Fibroblast of lung (primary cell): ENCODE measurements at regions not wholly inside any gene's neighbourhood (a gene's known extent, or its start where the extent isn't known, plus 50 kb on each side); places are given as distances from the start of the nearest gene placed in this dataset.

Source experiments
- CTCF ChIP-seq, 2 donors: IDR thresholded peaks in 1 of 2; conservative IDR thresholded peaks in 1 of 2; 1 replicate in 1 of 2; 2 replicates in 1 of 2; pipeline ENCODE4 v1.5.1; 2011 to 2012; ENCODE audit warnings: low read length in 2 of 2, control low read depth in 1 of 2, inconsistent platforms in 1 of 2, low read depth in 1 of 2, mild to moderate bottlenecking in 1 of 2
- EZH2 ChIP-seq: IDR thresholded peaks from 2 replicates; pipeline ENCODE4 v1.5.1; 2012; ENCODE audit warnings: low read length, control low read depth, mild to moderate bottlenecking; ENCODE audit errors: missing control alignments

- TF ChIP-seq CTCF (conservative IDR thresholded peaks at IDR 0.05 in 1 of 2, IDR thresholded peaks at IDR 0.05 in 1 of 2; ENCODE audit: low read depth in 1 of 2, low read length in 2 of 2) (no peak), EZH2 (no peak)
Observed at GRCh38 chr9:95796029-95796428, 79.5 kb upstream of the ERCC6L2 start.
